ENCODE measurements at regions not wholly inside any gene's neighbourhood (a gene's known extent, or its start where the extent isn't known, plus 50 kb on each side); places are given as distances from the start of the nearest gene placed in this dataset.

DNA sequence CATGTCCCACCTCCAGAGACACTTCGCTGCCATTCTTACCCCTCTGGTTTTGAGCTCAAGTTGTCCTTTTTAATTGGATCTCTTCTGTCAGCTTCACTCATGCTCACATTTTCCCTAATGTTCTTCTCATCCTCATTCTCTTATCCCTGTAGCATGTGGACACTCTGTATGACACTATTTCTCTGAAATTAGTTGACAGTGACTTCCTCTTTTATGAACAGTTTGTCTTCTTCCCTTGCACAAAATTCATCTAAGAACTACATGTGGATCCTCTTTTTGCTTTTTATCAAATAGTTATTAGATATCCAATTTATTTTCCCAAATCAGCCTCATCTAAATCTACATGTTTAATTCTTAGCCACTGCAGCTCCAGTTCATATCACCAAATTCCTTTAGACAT, 676.2 kb downstream of the MAT2B start:
- no peaks in the 10 kb centered on the region for H3K9me3 Mint-ChIP-seq
- intact Hi-C loops (cut with micrococcal nuclease) = no loop called here
- H3K4me1 Mint-ChIP-seq (ENCODE audit: low read depth) = no peaks in the 10 kb centered on the region
- H3K27ac Mint-ChIP-seq = no peak overlapping the region
- H3K27me3 Mint-ChIP-seq = no peaks in the 10 kb centered on the region
- H3K36me3 Mint-ChIP-seq (ENCODE audit: low read depth) = no peaks in the 10 kb centered on the region
- H3K4me3 Mint-ChIP-seq = no peak overlapping the region

DNA sequence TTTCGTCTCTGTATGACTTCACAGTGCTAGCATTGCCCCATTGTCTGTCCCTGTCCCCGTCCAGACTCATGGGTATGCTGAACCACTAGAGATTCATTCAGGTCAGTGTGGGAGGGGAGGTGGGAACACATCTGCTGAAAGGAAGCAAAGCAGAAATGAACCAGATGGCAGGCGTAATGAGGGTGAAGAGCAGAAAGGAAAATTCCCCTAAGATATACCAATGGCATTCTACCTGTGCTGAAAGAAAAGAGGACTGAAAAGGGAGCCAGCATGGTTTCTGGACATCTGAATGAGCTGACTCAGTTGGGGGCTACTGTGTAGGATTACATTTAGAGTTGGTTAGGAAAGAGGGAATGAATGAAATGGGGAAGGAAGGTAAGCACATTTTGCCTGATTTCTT, 678.7 kb downstream of the MAT2B start:
- intact Hi-C loops (cut with micrococcal nuclease) = no loop called here
- Mint-ChIP-seq H3K4me3 (no peak overlapping the region), H3K4me1 (ENCODE audit: low read depth) (no peaks in the 10 kb centered on the region), H3K27ac (no peak overlapping the region), H3K36me3 (ENCODE audit: low read depth) (no peaks in the 10 kb centered on the region), H3K27me3 (no peaks in the 10 kb centered on the region), H3K9me3 (no peaks in the 10 kb centered on the region)

DNA sequence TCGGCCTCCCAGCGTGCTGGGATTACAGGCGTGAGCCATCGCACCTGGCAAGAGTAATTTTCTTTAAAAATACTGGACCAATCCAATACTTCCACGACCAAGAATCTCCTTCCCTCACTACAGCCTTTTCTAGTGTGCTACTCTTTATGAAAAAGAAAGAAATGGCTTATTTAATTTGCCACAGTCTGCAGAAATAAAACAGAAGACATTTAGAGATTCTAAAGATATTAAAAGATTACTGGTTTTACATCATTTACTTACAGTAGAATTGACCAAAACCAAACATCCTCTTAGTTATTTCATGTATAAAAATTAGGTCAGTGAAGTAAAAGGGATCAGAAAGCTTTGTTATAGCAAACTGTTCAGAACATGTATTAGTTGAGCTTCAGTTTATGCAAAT, 679.6 kb downstream of the MAT2B start:
- H3K9me3 Mint-ChIP-seq = no peaks in the 10 kb centered on the region
- no peak overlapping the region for H3K27ac Mint-ChIP-seq
- no peaks in the 10 kb centered on the region for H3K4me1 Mint-ChIP-seq (ENCODE audit: low read depth)
- intact Hi-C loops (cut with micrococcal nuclease) = no loop called here
- H3K36me3 Mint-ChIP-seq (ENCODE audit: low read depth) = no peaks in the 10 kb centered on the region
- no peak overlapping the region for H3K4me3 Mint-ChIP-seq
- no peaks in the 10 kb centered on the region for H3K27me3 Mint-ChIP-seq

DNA sequence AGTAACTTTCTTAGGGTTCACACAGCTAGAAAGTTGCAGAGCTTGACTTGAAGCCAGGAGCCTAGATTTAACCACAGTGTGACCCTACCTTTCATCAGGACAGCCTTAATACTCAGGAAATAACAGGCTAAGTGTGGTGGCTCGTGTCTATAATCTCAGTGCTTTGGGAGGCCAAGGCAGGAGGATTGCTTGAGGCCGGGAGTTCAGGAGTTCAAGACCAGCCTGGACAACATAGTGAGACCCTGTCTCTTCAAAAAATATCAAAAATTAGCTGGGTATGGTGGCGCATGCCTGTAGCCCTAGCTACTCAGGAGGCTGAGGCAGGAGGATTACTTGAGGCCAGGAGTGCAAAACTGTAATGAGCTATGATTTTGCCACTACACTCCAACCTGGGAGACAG, 681.1 kb downstream of the MAT2B start:
- Mint-ChIP-seq H3K27ac (no peak overlapping the region), H3K4me1 (ENCODE audit: low read depth) (no peaks in the 10 kb centered on the region), H3K36me3 (ENCODE audit: low read depth) (no peaks in the 10 kb centered on the region), H3K9me3 (no peaks in the 10 kb centered on the region), H3K4me3 (no peak overlapping the region), H3K27me3 (no peaks in the 10 kb centered on the region)
- intact Hi-C loops (cut with micrococcal nuclease) = no loop called here

DNA sequence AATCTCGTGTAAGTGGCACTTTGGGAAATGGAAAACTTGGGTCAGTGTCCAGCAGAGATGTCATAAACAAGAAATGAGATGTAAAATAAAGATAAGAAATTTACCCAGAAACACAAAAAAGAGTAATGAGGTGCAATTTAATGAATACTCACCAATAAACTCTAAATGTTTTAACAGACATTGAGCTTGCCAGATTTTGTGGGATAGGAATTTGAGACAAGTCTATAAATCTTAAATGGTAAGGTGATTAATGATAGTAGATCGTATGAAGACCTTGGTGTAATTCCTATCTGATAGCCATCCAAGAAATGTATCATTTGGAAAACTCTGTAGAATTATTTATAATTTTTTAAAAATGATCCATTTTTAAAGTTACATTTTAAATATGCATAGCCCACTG, 682.4 kb downstream of the MAT2B start:
- H3K9me3 Mint-ChIP-seq = no peaks in the 10 kb centered on the region
- no peaks in the 10 kb centered on the region for H3K4me1 Mint-ChIP-seq (ENCODE audit: low read depth)
- no peaks in the 10 kb centered on the region for H3K36me3 Mint-ChIP-seq (ENCODE audit: low read depth)
- H3K4me3 Mint-ChIP-seq = no peak overlapping the region
- no peak overlapping the region for H3K27ac Mint-ChIP-seq
- H3K27me3 Mint-ChIP-seq = no peaks in the 10 kb centered on the region
- intact Hi-C loops (cut with micrococcal nuclease) = no loop called here

DNA sequence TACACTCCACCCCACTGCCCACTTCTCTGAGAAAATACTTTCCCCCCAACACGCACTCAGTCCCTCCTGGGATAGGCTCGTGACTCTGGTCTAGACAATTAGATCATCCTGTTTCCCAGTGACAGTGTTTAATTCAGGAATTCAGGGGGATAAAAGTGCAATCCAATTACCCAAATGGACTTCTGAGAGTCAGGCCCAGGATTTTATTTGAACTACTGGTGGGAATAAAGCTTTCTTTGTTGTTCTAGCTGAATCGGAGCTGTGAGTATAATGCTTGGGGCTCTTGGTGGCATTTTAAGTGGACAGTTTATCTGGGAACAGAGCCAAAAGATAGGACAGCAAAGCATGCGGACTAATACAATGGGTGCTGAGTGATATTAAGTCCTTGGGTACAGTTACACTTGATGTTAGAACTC, 683.3 kb downstream of the MAT2B start:
- Mint-ChIP-seq H3K4me3 (no peak overlapping the region), H3K36me3 (ENCODE audit: low read depth) (no peaks in the 10 kb centered on the region), H3K27me3 (no peaks in the 10 kb centered on the region), H3K9me3 (peaks cover 1% of the 10 kb centered on the region), H3K4me1 (ENCODE audit: low read depth) (no peaks in the 10 kb centered on the region), H3K27ac (no peak overlapping the region)
- intact Hi-C loops (cut with micrococcal nuclease) = no loop called here

DNA sequence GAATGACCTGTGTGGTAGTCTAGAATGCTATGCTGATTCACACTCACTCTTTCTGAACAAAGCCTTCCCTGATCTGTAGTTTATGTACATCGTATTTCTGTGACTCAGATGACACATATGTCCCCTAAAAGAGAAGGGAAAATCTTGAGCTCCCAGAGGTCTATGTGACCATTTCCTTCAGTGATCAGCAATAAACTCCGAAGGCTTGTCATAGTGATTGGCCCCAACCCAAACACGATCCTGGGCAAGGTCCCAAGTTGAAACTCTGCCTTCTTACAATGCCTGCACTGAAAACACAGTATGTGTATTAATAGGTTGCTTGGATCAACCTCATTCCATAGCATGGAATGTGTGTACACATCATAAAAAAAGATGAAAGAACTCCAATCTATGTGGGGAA, 685.8 kb downstream of the MAT2B start:
- Mint-ChIP-seq H3K27ac (no peak overlapping the region), H3K36me3 (ENCODE audit: low read depth) (no peaks in the 10 kb centered on the region), H3K27me3 (no peaks in the 10 kb centered on the region), H3K9me3 (peaks cover 15% of the 10 kb centered on the region), H3K4me1 (ENCODE audit: low read depth) (no peaks in the 10 kb centered on the region), H3K4me3 (no peak overlapping the region)
- intact Hi-C loops (cut with micrococcal nuclease) = no loop called here

DNA sequence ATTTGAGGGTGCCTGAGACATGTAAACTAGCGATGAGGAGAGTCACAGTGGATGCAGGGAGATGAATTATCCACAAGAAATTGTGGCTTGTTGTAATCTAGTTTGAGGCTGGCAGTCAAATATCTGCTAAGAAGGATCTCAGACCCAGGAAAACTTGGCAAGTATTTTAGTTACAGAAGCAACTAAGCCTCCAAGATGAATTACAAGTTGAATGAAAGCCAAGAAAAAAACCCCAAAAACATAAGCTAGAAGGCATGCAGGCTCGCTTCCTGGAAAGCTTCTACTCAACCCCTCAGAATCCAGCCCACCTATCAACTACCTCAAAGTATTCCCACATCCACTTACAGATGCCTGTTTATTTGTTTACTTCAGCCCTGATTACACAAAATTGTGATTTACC, 696.9 kb downstream of the MAT2B start:
- Mint-ChIP-seq H3K4me3 (no peak overlapping the region), H3K36me3 (ENCODE audit: low read depth) (no peaks in the 10 kb centered on the region), H3K27ac (no peak overlapping the region), H3K9me3 (peaks cover 8% of the 10 kb centered on the region), H3K4me1 (ENCODE audit: low read depth) (no peaks in the 10 kb centered on the region), H3K27me3 (no peaks in the 10 kb centered on the region)
- intact Hi-C loops (cut with micrococcal nuclease) = no loop called here

DNA sequence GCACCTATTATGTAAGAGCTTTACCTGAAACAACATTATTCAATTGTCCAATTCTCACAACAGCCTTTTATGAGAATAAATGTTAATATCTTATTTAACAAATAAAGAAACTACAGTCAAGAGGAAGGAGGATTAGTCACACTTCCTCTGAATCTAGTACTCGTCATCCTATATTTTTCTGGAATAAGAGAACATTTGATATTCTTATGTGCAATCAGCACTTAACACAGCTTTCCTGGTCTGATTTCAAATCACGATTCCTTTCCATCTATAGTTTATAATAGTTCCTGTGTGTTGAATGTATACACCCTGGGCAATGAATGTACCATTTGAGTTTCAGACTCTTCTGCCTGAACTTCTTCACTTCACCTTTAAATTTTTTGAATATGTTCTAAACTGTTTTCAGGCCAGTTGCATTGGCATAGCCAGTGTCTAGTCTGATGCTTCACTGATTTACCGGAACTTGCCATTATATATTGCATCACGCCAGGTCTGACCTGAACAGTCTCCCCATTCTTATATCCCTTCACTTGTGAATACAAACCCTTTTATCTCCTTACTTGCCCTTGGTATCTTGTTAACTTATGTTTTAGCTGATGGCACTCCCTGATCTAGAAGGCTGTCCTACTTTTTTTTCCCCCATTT, 698.3 kb downstream of the MAT2B start:
- Mint-ChIP-seq H3K4me3 (no peak overlapping the region), H3K4me1 (ENCODE audit: low read depth) (no peaks in the 10 kb centered on the region), H3K27ac (no peak overlapping the region), H3K27me3 (no peaks in the 10 kb centered on the region), H3K9me3 (peaks cover 8% of the 10 kb centered on the region), H3K36me3 (ENCODE audit: low read depth) (no peaks in the 10 kb centered on the region)
- intact Hi-C loops (cut with micrococcal nuclease) = no loop called here

DNA sequence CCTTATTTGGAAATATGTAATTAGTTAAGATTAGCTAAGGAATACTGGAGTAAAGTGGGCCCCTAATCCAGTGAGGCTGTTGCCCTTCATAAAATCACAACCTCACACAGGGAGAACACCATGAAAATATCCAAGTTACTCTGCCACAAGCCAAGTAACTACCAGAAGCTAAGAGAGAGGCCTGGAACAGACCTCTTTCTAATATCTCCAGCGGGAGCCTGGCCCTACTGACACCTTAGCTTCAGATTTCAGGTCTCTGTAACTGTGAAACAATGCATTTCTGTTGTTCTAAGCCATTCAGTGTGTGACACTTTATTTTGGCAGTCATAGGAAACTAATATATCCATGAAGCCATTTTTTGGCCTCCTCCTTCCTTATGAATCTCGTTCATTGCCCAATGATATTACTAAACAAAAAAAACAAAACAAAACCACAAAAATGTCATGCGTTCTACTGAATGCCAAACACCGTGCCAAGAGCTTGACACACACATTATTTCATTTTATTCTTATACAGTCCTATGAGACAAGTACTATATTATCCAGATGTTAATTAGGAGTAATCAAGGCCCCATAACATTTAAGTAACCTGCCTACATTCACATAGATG, 699.0 kb downstream of the MAT2B start:
- H3K4me1 Mint-ChIP-seq (ENCODE audit: low read depth) = no peaks in the 10 kb centered on the region
- no peaks in the 10 kb centered on the region for H3K27me3 Mint-ChIP-seq
- no peak overlapping the region for H3K27ac Mint-ChIP-seq
- no peak overlapping the region for H3K4me3 Mint-ChIP-seq
- H3K36me3 Mint-ChIP-seq (ENCODE audit: low read depth) = no peaks in the 10 kb centered on the region
- intact Hi-C loops (cut with micrococcal nuclease) = no loop called here
- peaks cover 6% of the 10 kb centered on the region for H3K9me3 Mint-ChIP-seq

DNA sequence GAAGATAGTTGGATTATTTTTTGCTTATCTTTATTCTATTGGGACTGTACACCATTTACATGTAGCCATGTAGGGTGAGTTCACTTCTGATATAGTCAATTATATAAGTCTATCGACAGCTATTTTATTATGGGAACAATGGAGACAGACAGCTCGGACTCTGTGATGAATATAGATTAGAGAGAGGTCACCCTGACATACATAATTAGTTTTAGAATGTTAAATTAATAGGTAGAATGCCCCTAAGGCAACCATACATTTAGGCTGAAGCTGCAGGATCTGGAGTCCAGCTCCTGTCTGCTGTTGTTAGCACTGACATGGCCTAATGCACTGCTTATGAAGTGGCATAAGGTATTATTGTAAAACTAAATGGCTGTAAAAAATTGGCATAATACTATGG, 700.8 kb downstream of the MAT2B start:
- Mint-ChIP-seq H3K4me1 (ENCODE audit: low read depth) (no peaks in the 10 kb centered on the region), H3K27me3 (no peaks in the 10 kb centered on the region), H3K27ac (no peak overlapping the region), H3K4me3 (no peak overlapping the region), H3K36me3 (ENCODE audit: low read depth) (no peaks in the 10 kb centered on the region), H3K9me3 (no peaks in the 10 kb centered on the region)
- intact Hi-C loops (cut with micrococcal nuclease) = no loop called here

DNA sequence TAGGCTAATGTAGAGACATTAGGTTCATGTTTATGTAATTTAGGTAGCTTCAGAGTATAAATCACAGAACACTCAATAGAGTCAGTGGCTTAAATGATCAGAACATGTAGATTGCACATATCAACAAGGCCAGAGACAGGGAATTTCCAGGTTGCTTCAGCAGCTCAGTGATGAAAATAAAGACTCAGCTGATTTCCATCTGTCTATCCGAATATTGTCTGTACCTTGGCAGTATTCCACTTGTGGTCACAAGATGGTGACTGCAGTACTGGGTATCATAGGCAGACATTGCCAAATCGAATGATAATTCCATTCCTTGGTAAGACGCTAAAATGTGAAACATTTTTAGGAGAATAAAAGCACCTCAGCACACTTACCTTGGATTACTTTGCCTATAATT, 702.2 kb downstream of the MAT2B start:
- H3K36me3 Mint-ChIP-seq (ENCODE audit: low read depth) = no peaks in the 10 kb centered on the region
- H3K27ac Mint-ChIP-seq = no peak overlapping the region
- intact Hi-C loops (cut with micrococcal nuclease) = no loop called here
- no peaks in the 10 kb centered on the region for H3K9me3 Mint-ChIP-seq
- H3K27me3 Mint-ChIP-seq = no peaks in the 10 kb centered on the region
- no peaks in the 10 kb centered on the region for H3K4me1 Mint-ChIP-seq (ENCODE audit: low read depth)
- H3K4me3 Mint-ChIP-seq = no peak overlapping the region

DNA sequence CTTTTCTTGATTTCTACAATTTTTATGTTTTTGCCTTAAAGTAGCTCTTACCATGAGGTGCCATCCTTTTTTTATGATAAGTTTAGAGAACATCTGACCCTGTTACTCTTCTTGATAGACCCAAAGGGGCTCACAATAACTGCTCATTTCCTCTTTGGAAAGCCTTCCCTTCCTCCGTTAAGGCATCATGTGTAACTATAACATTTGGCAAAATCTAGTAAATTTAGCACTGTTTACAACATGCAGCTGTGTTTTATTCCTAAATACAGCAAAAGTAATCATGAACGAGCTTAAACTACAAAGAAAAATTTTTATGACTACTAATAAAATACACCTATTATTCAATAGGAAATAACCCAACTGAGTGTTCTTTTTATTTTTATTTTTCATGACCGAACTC, 705.1 kb downstream of the MAT2B start:
- H3K4me3 Mint-ChIP-seq = no peak overlapping the region

DNA sequence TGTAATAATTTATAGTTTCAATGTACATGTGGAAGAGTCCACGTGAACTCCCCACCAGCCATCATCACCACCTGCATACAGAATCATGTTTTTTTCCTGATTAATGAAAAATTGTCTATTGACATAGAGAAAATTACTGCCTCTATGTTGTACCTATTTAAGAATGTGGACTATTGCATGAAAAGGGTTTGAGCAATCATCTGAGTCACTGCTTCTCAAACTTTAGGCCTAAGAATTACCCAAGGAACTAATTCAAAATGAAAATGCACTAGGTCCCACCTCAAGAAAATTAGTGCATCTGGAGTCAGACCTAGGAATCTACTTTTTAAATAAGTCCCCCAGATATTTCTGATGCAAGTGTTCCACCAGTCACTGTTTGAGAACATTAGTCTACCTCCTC, 709.3 kb downstream of the MAT2B start:
- H3K4me1 Mint-ChIP-seq (ENCODE audit: low read depth) = no peaks in the 10 kb centered on the region
- no peak overlapping the region for H3K4me3 Mint-ChIP-seq
- intact Hi-C loops (cut with micrococcal nuclease) = no loop called here
- no peaks in the 10 kb centered on the region for H3K9me3 Mint-ChIP-seq
- no peaks in the 10 kb centered on the region for H3K36me3 Mint-ChIP-seq (ENCODE audit: low read depth)
- H3K27ac Mint-ChIP-seq = no peak overlapping the region
- no peaks in the 10 kb centered on the region for H3K27me3 Mint-ChIP-seq

More for the DNA sequence above, 705.1 kb downstream of the MAT2B start:
- H3K27ac Mint-ChIP-seq = no peak overlapping the region
- no peaks in the 10 kb centered on the region for H3K4me1 Mint-ChIP-seq (ENCODE audit: low read depth)
- H3K27me3 Mint-ChIP-seq = no peaks in the 10 kb centered on the region
- intact Hi-C loops (cut with micrococcal nuclease) = no loop called here
- H3K36me3 Mint-ChIP-seq (ENCODE audit: low read depth) = no peaks in the 10 kb centered on the region
- H3K9me3 Mint-ChIP-seq = no peaks in the 10 kb centered on the region

DNA sequence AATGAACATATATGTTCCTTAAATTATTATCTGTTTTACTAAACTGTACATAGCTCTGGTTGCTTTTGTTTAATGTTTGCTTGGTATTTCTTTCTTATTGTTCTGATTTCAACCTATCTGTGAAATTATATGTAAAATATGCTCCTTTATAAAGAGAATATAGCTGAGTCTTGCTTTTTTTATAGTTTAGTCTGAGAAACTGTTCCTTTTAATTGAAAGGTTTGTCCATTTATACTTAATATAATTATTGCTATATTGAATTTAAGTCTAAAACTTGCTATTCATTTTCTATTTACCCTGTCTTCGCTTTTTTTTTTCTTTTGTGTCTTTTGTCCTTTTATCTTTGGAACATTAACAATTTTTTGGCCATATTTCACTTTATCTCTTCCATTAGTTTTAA, 712.0 kb downstream of the MAT2B start:
- Mint-ChIP-seq H3K36me3 (ENCODE audit: low read depth) (no peaks in the 10 kb centered on the region), H3K4me3 (no peak overlapping the region), H3K27ac (no peak overlapping the region), H3K9me3 (no peaks in the 10 kb centered on the region), H3K27me3 (no peaks in the 10 kb centered on the region), H3K4me1 (ENCODE audit: low read depth) (no peaks in the 10 kb centered on the region)
- intact Hi-C loops (cut with micrococcal nuclease) = no loop called here

Measured in dendritic cell treated with granulocyte-macrophage colony-stimulating factor and Interleukin-4, amounts not matched to agents 40 ng/mL and 50 ng/mL, for 4 days (primary cell).